Prostate gland (tissue), 2 donors: ENCODE measurements at regions not wholly inside any gene's neighbourhood (a gene's known extent, or its start where the extent isn't known, plus 50 kb on each side); places are given as distances from the start of the nearest gene placed in this dataset.

Experiments
- POLR2A ChIP-seq: fragments of 450-650 bp; IDR thresholded peaks from one replicate; pipeline ENCODE4 v1.6.1; 2016; ENCODE audit warnings: antibody characterized with exemption, mild to moderate bottlenecking
- POLR2AphosphoS5 ChIP-seq: sonication (generic); formaldehyde crosslinking; IDR thresholded peaks from one replicate; pipeline ENCODE4 v1.6.1; 2017; ENCODE audit warnings: antibody characterized with exemption
- TF ChIP-seq, protein P1 (sequence below), 4 experiments: fragments of 200-600 bp in 2 of 4; fragments of 450-650 bp in 2 of 4; sonication (generic) in 2 of 4; IDR thresholded peaks; 1 replicate in 3 of 4; 2 replicates in 1 of 4; pipeline ENCODE4 v1.5.1; 2016 to 2019; ENCODE audit warnings: antibody characterized with exemption in 4 of 4, mild to moderate bottlenecking in 2 of 4, moderate library complexity in 2 of 4

DNA sequence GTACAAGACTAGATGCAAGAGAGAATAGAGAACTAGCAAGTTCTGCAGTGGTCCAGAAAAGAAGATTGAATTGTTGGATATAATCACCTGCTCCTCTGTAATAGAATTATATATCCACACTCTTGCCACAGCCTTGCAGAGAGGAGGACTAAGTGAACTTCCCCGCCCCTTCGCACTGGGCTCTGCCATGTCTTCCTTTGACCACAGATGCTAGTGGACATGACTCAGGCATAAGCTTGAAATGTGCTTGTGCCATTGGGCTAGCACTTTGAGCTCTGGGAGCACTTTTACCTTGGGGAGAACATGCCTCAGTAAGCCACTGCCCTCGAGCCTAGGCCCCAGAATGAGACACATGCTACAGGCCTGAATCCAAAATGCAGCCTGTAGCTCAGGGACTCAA is 113.5 kb upstream of the RASA1 start:
- TF ChIP-seq, protein P1, sequence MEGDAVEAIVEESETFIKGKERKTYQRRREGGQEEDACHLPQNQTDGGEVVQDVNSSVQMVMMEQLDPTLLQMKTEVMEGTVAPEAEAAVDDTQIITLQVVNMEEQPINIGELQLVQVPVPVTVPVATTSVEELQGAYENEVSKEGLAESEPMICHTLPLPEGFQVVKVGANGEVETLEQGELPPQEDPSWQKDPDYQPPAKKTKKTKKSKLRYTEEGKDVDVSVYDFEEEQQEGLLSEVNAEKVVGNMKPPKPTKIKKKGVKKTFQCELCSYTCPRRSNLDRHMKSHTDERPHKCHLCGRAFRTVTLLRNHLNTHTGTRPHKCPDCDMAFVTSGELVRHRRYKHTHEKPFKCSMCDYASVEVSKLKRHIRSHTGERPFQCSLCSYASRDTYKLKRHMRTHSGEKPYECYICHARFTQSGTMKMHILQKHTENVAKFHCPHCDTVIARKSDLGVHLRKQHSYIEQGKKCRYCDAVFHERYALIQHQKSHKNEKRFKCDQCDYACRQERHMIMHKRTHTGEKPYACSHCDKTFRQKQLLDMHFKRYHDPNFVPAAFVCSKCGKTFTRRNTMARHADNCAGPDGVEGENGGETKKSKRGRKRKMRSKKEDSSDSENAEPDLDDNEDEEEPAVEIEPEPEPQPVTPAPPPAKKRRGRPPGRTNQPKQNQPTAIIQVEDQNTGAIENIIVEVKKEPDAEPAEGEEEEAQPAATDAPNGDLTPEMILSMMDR (IDR thresholded peaks at IDR 0.05): no peak
- TF ChIP-seq POLR2A (no peak), POLR2AphosphoS5 (no peak)
